CD14-positive monocyte (primary cell): ENCODE measurements at regions not wholly inside any gene's neighbourhood (a gene's known extent, or its start where the extent isn't known, plus 50 kb on each side); places are given as distances from the start of the nearest gene placed in this dataset.

ENCODE experiments used
- DNase-seq, 3 donors: peaks; one replicate each; pipeline ENCODE4 v3.0.0-alpha.2; 2011 to 2022
- H2AFZ ChIP-seq: 2 replicates; pipeline ENCODE4 v1.6.0; 2012; ENCODE audit warnings: mild to moderate bottlenecking, low read depth, low read length, inconsistent platforms; ENCODE audit not compliant: insufficient read depth, poor library complexity, severe bottlenecking
- H3K27ac ChIP-seq, 2 donors: 1 replicate in 1 of 2; 2 replicates in 1 of 2; pipeline ENCODE4 v1.5.1; 2012 to 2013; ENCODE audit warnings: low read length in 2 of 2, control low read depth in 1 of 2, inconsistent platforms in 1 of 2, low read depth in 1 of 2, mild to moderate bottlenecking in 1 of 2
- H3K27me3 ChIP-seq, 2 donors: one replicate each; pipeline versions ENCODE4 v1.6.0 to v1.6.1; 2011 to 2013; ENCODE audit warnings: low read length in 2 of 2; ENCODE audit not compliant: control insufficient read depth in 2 of 2, insufficient read depth in 2 of 2
- H3K36me3 ChIP-seq, 2 donors: replicated peaks in 1 of 2; 1 replicate in 1 of 2; 2 replicates in 1 of 2; pipeline versions ENCODE4 v1.5.1 to v1.6.1; 2012 to 2013; ENCODE audit warnings: low read length in 2 of 2, control low read depth in 1 of 2, inconsistent platforms in 1 of 2, mild to moderate bottlenecking in 1 of 2; ENCODE audit not compliant: insufficient read depth in 2 of 2, control insufficient read depth in 1 of 2
- H3K4me1 ChIP-seq, 2 donors: 1 replicate in 1 of 2; 2 replicates in 1 of 2; pipeline versions ENCODE4 v1.5.1 to v1.6.1; 2012 to 2013; ENCODE audit warnings: low read length in 2 of 2, control low read depth in 1 of 2, inconsistent platforms in 1 of 2, mild to moderate bottlenecking in 1 of 2, moderate library complexity in 1 of 2; ENCODE audit not compliant: insufficient read depth in 2 of 2, control insufficient read depth in 1 of 2
- H3K4me2 ChIP-seq: replicated peaks from 2 replicates; pipeline ENCODE3; 2012; ENCODE audit warnings: low read length, moderate library complexity, mild to moderate bottlenecking; ENCODE audit not compliant: poor library complexity, severe bottlenecking; ENCODE audit errors: extremely low read depth
- H3K4me3 ChIP-seq, 3 experiments: fragments of 200-600 bp in 1 of 3; sonication (generic) in 1 of 3; replicated peaks in 1 of 3; 1 replicate in 2 of 3; 2 replicates in 1 of 3; pipeline ENCODE4 v1.5.1; 2011 to 2013; ENCODE audit warnings: low read length in 3 of 3, mild to moderate bottlenecking in 3 of 3, control low read depth in 2 of 3, low read depth in 2 of 3, inconsistent platforms in 1 of 3, moderate library complexity in 1 of 3
- H3K79me2 ChIP-seq: 2 replicates; pipeline ENCODE4 v1.6.0; 2012; ENCODE audit warnings: mild to moderate bottlenecking, control low read depth, inconsistent platforms, low read length, moderate library complexity; ENCODE audit not compliant: insufficient read depth
- H3K9ac ChIP-seq: 2 replicates; pipeline ENCODE4 v1.6.0; 2017; ENCODE audit warnings: low read length, mild to moderate bottlenecking; ENCODE audit not compliant: insufficient read depth, poor library complexity, severe bottlenecking
- H3K9me3 ChIP-seq, 2 donors: replicated peaks in 1 of 2; 1 replicate in 1 of 2; 2 replicates in 1 of 2; pipeline versions ENCODE4 v1.5.1 to v1.6.1; 2012 to 2013; ENCODE audit warnings: low read length in 2 of 2, control low read depth in 1 of 2; ENCODE audit not compliant: control insufficient read depth in 1 of 2, insufficient read depth in 1 of 2
- H4K20me1 ChIP-seq: 2 replicates; pipeline ENCODE4 v1.6.0; 2012; ENCODE audit warnings: mild to moderate bottlenecking, low read length, control low read depth, moderate library complexity; ENCODE audit not compliant: insufficient read depth
- H3K27ac Mint-ChIP-seq, 7 donors: one replicate each; pipeline ENCODE4 v1.8.0; 2020; ENCODE audit warnings: mild to moderate bottlenecking in 7 of 7, mixed read lengths in 7 of 7, moderate library complexity in 6 of 7, inconsistent platforms in 2 of 7
- H3K27me3 Mint-ChIP-seq, 3 donors: one replicate each; pipeline ENCODE4 v1.8.0; 2021 to 2022; ENCODE audit warnings: low read depth in 3 of 3, mild to moderate bottlenecking in 3 of 3, mixed read lengths in 3 of 3, moderate library complexity in 3 of 3, inconsistent platforms in 1 of 3
- H3K36me3 Mint-ChIP-seq, 2 donors: one replicate each; pipeline ENCODE4 v1.8.0; 2020; ENCODE audit warnings: mixed read lengths in 2 of 2, inconsistent platforms in 1 of 2, mild to moderate bottlenecking in 1 of 2
- H3K4me1 Mint-ChIP-seq: one replicate; pipeline ENCODE4 v1.8.0; 2020; ENCODE audit warnings: mild to moderate bottlenecking, mixed read lengths
- H3K4me3 Mint-ChIP-seq, 2 donors: one replicate each; pipeline ENCODE4 v1.8.0; 2020; ENCODE audit warnings: mild to moderate bottlenecking in 2 of 2, mixed read lengths in 2 of 2, moderate library complexity in 1 of 2
- H3K9me3 Mint-ChIP-seq, 7 donors: one replicate each; pipeline ENCODE4 v1.8.0; 2020 to 2022; ENCODE audit warnings: mixed read lengths in 7 of 7, mild to moderate bottlenecking in 6 of 7, moderate library complexity in 6 of 7, inconsistent platforms in 2 of 7
- WGBS: methylation state at CpG from one replicate; pipeline ENCODE4 v1.1.5; 2013; ENCODE audit warnings: missing lambda C conversion rate; ENCODE audit not compliant: insufficient coverage; 5-methylcytosine and 5-hydroxymethylcytosine counted together
- intact Hi-C, 2 donors: fragments of 100-400 bp; cut with micrococcal nuclease; formaldehyde crosslinking; loops; one replicate each; pipeline versions ENCODE4 v1.15.0 to v1.15.1; 2023
- TF ChIP-seq, protein P1 (sequence below): fragments of 200-600 bp; IDR thresholded peaks from one replicate; pipeline ENCODE4 v1.8.0; 2022; ENCODE audit warnings: antibody characterized with exemption, mild to moderate bottlenecking

- Mint-ChIP-seq H3K9me3 (peaks cover 0 to 4% (median 0%) of the 10 kb centered on the region in 7 donors), H3K27me3 (no peaks in the 10 kb centered on the region)
- H3K4me3 ChIP-seq, result no peak overlapping the region
Observed at GRCh38 chr4:58611012-58611411, 1500.8 kb upstream of the IGFBP7 start.

DNA sequence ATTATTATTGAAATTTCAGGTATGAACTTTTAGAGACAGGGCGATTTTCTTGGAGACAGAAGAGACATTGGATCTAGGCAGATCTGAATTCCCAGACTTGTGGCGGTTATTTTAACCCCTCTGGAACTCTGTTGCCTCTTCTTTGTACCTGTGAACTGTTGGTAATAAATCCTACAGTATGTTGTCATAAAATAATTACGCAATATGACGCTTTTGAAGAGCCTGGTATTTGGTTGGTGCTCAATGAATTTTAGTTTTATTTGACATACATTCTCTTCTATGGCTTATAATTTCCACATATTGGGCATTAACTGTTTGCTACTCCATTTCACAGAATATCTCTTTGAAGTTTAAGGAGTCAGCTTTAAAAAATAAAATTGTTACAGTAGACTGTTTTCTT is 1496.1 kb upstream of the IGFBP7 start:
- Histone ChIP-seq H3K27ac (no peak overlapping the region), H3K4me2 (no peak overlapping the region), H3K36me3 (no peaks in the 10 kb centered on the region), H3K27me3 (no peaks in the 10 kb centered on the region), H3K9ac (no peak overlapping the region), H2AFZ (no peak overlapping the region), H3K4me1 (no peaks in the 10 kb centered on the region), H3K79me2 (no peaks in the 10 kb centered on the region), H3K9me3 (peaks cover 0 to 3% of the 10 kb centered on the region in 2 donors), H4K20me1 (no peaks in the 10 kb centered on the region), H3K4me3 (no peak overlapping the region)
- Mint-ChIP-seq H3K27ac (no peak overlapping the region), H3K36me3 (no peaks in the 10 kb centered on the region), H3K9me3 (peaks cover 0 to 6% (median 0%) of the 10 kb centered on the region in 7 donors), H3K4me3 (no peak overlapping the region), H3K27me3 (no peaks in the 10 kb centered on the region), H3K4me1 (no peaks in the 10 kb centered on the region)
- WGBS, result no CpG with 5 or more reads among the region's 4 CpGs
- intact Hi-C loops, result no loop called here
- DNase-seq, result no peak
- TF ChIP-seq, protein P1, sequence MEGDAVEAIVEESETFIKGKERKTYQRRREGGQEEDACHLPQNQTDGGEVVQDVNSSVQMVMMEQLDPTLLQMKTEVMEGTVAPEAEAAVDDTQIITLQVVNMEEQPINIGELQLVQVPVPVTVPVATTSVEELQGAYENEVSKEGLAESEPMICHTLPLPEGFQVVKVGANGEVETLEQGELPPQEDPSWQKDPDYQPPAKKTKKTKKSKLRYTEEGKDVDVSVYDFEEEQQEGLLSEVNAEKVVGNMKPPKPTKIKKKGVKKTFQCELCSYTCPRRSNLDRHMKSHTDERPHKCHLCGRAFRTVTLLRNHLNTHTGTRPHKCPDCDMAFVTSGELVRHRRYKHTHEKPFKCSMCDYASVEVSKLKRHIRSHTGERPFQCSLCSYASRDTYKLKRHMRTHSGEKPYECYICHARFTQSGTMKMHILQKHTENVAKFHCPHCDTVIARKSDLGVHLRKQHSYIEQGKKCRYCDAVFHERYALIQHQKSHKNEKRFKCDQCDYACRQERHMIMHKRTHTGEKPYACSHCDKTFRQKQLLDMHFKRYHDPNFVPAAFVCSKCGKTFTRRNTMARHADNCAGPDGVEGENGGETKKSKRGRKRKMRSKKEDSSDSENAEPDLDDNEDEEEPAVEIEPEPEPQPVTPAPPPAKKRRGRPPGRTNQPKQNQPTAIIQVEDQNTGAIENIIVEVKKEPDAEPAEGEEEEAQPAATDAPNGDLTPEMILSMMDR, result no peak

More at GRCh38 chr4:58611012-58611411, 1500.8 kb upstream of the IGFBP7 start:
- Mint-ChIP-seq H3K36me3 (no peaks in the 10 kb centered on the region), H3K27ac (no peak overlapping the region), H3K4me3 (no peak overlapping the region), H3K4me1 (no peaks in the 10 kb centered on the region)
- Histone ChIP-seq H3K4me1 (no peaks in the 10 kb centered on the region), H3K27ac (no peak overlapping the region), H2AFZ (no peak overlapping the region), H3K9ac (no peak overlapping the region), H3K27me3 (no peaks in the 10 kb centered on the region), H3K36me3 (no peaks in the 10 kb centered on the region), H3K9me3 (peaks cover 0 to 7% of the 10 kb centered on the region in 2 donors), H4K20me1 (no peaks in the 10 kb centered on the region), H3K4me2 (no peak overlapping the region), H3K79me2 (no peaks in the 10 kb centered on the region)
- no CpG with 5 or more reads among the region's 1 CpG for WGBS
- TF ChIP-seq, protein P1, result no peak
- intact Hi-C loops, result no loop called here
- DNase-seq, result no peak
